ENCODE measurements at regions not wholly inside any gene's neighbourhood (a gene's known extent, or its start where the extent isn't known, plus 50 kb on each side); places are given as distances from the start of the nearest gene placed in this dataset.

GRCh38 chr13:97875911-97876310 is 77.6 kb upstream of the IPO5 start (continued):
- no peak for TF ChIP-seq USF2 (IDR thresholded peaks at IDR 0.05; ENCODE audit: borderline replicate concordance, low read depth, low read length)

GRCh38 chr13:97878431-97879375 is 74.8 kb upstream of the IPO5 start:
- Histone ChIP-seq H3K36me3 (ENCODE audit: control insufficient read depth in 2 of 2, insufficient read depth in 2 of 2, low read length in 1 of 2) (no peaks in the 10 kb centered on the region), H3K79me2 (ENCODE audit: control insufficient read depth, insufficient read depth, low read length) (no peaks in the 10 kb centered on the region), H3K4me1 (ENCODE audit: control insufficient read depth, insufficient read depth, low read length) (no peaks in the 10 kb centered on the region), H3K27me3 (replicated peaks in 1 of 2; ENCODE audit: control insufficient read depth in 2 of 2, insufficient read depth in 2 of 2, low read length in 1 of 2) (peaks cover 0 to 1% of the 10 kb centered on the region in 2 experiments; a peak in 2 of 4 replicates), H3K4me3 (no peak overlapping the region), H2AFZ (ENCODE audit: control insufficient read depth, low read depth, low read length) (no peak overlapping the region), H3K9me3 (replicated peaks; ENCODE audit: control insufficient read depth, insufficient read depth, low read length) (no peaks in the 10 kb centered on the region), H3K9ac (ENCODE audit: control insufficient read depth, insufficient read depth, low read length) (no peak overlapping the region), H3K4me2 (ENCODE audit: control insufficient read depth, insufficient read depth) (no peak overlapping the region), H4K20me1 (ENCODE audit: control insufficient read depth, insufficient read depth) (no peaks in the 10 kb centered on the region), H3K27ac (ENCODE audit: control insufficient read depth, insufficient read depth) (no peak overlapping the region)
- RAD21 ChIA-PET (ENCODE audit: unreplicated experiment), result interaction anchor here (0.6 kb wide), 1 partner anchor 835 kb away, joined by 4 read pairs; no protein-coding TSS in a partner anchor
- FAIRE-seq, result no peak
- CTCF ChIA-PET, result interaction anchor here (0.8 kb wide), 1 partner anchor 28 kb away, joined by 3 read pairs; no protein-coding TSS in a partner anchor
- POLR2A ChIA-PET, result no interaction called here
- DNase-seq (ENCODE audit: low read depth, low spot score), result no peak
- in situ Hi-C loops (cut with MboI) (no loop called here), intact Hi-C loops (cut with micrococcal nuclease; ENCODE audit: unreplicated experiment) (no loop called here)
- 29% methylated on average over 9 of the region's 9 CpGs for WGBS (ENCODE audit: insufficient coverage, insufficient replicate concordance, low lambda C conversion rate, missing lambda C conversion rate)
- TF ChIP-seq SMARCA5 (IDR thresholded peaks at IDR 0.05) (no peak), POLR2AphosphoS5 (IDR thresholded peaks at IDR 0.05; ENCODE audit: low read length) (no peak)
- ATAC-seq, result no peak
- SMC1A ChIA-PET (ENCODE audit: uncharacterized antibody, unreplicated experiment), result no interaction called here
- no TSS peak for BruUV-seq (replicated peaks)

All from GM12878 (cell line).